Osteoblast (primary cell): ENCODE measurements at regions not wholly inside any gene's neighbourhood (a gene's known extent, or its start where the extent isn't known, plus 50 kb on each side); places are given as distances from the start of the nearest gene placed in this dataset.

Experiments
- DNase-seq: peaks from one replicate; pipeline ENCODE4 v3.0.0; 2011; ENCODE audit warnings: low spot score, mixed read lengths; ENCODE audit not compliant: insufficient read length; ENCODE audit errors: missing footprints
- H2AFZ ChIP-seq: 2 replicates; pipeline ENCODE4 v1.6.0; 2011; ENCODE audit warnings: mild to moderate bottlenecking, low read length
- H3K27ac ChIP-seq: 2 replicates; pipeline ENCODE4 v1.5.1; 2011; ENCODE audit warnings: mild to moderate bottlenecking, low read depth, low read length, moderate library complexity
- H3K27me3 ChIP-seq: 2 replicates; pipeline ENCODE4 v1.6.0; 2012; ENCODE audit warnings: mild to moderate bottlenecking, control low read depth, inconsistent platforms, low read length, moderate library complexity; ENCODE audit not compliant: insufficient read depth
- H3K36me3 ChIP-seq: 2 replicates; pipeline ENCODE4 v1.5.1; 2011; ENCODE audit warnings: mild to moderate bottlenecking, low read length, control low read depth, moderate library complexity; ENCODE audit not compliant: insufficient read depth
- H3K4me1 ChIP-seq: 2 replicates; pipeline ENCODE4 v1.5.1; 2011; ENCODE audit warnings: mild to moderate bottlenecking, low read length, control low read depth, moderate library complexity; ENCODE audit not compliant: insufficient read depth
- H3K4me2 ChIP-seq: 2 replicates; pipeline ENCODE4 v1.6.0; 2011; ENCODE audit warnings: mild to moderate bottlenecking, low read length; ENCODE audit not compliant: insufficient read depth
- H3K4me3 ChIP-seq: fragments of 200-600 bp; sonication (generic); 3 replicates; pipeline ENCODE4 v1.5.1; 2012; ENCODE audit warnings: mild to moderate bottlenecking, low read length, inconsistent platforms; ENCODE audit not compliant: insufficient read depth
- H3K79me2 ChIP-seq: 2 replicates; pipeline ENCODE4 v1.6.0; 2012; ENCODE audit warnings: mild to moderate bottlenecking, low read length, control low read depth, inconsistent platforms; ENCODE audit not compliant: insufficient read depth
- H3K9me3 ChIP-seq: 2 replicates; pipeline ENCODE4 v1.5.1; 2011; ENCODE audit warnings: low read depth, low read length, control low read depth
- H4K20me1 ChIP-seq: 2 replicates; pipeline ENCODE4 v1.6.0; 2012; ENCODE audit warnings: mild to moderate bottlenecking, low read length, control low read depth; ENCODE audit not compliant: insufficient read depth
- CTCF ChIP-seq: IDR thresholded peaks from 2 replicates; pipeline ENCODE4 v1.5.1; 2011; ENCODE audit warnings: mild to moderate bottlenecking, low read depth, low read length, moderate library complexity; ENCODE audit errors: extremely low read depth

DNA sequence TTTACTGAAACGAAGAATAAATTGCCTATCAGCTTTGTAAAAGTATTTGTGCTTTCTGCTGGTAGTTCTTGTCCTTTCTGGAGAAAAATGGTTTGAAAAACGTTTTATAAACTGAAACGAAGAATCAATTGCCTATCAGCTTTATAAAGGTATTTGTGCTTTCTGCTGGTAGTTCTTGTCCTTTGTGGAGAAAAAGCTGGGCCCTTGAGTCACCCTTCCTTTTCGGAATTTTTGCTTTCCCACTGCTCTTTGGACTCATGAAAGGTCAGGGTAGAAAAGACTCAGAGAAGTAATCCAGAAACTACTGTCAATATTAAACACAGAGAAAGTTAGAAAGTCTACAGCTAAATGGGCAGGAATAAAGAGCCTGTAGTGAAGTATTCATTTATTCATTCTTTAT is 72.8 kb downstream of the EOMES start:
- no peaks in the 10 kb centered on the region for H3K79me2 ChIP-seq
- no peak for DNase-seq
- no peaks in the 10 kb centered on the region for H3K36me3 ChIP-seq
- no peaks in the 10 kb centered on the region for H3K9me3 ChIP-seq
- TF ChIP-seq CTCF = no peak
- no peak overlapping the region for H3K4me2 ChIP-seq
- no peak overlapping the region for H2AFZ ChIP-seq
- H3K27ac ChIP-seq = no peak overlapping the region
- H4K20me1 ChIP-seq = no peaks in the 10 kb centered on the region
- H3K4me3 ChIP-seq = no peak overlapping the region
- H3K27me3 ChIP-seq = no peaks in the 10 kb centered on the region
- peaks cover 4% of the 10 kb centered on the region for H3K4me1 ChIP-seq

DNA sequence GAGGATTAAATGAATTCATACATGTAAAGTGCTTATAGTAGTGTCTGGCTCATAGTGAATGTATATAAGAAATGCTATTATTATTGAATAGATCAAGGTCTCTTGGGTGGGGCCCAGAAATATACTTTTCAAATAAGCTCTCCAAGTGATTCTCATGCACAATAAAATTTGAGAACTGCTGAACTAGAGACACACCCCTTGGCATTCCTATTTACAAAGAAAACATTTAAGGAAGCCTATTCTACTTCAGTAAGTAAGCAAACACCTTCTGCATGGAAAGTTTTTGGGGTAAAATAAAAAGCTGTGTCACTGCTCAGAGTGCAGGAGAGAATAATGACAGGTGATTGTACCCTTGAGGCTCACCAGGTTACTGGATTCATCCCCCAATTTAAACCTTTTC is 75.2 kb downstream of the EOMES start:
- DNase-seq = no peak
- H3K4me1 ChIP-seq = peaks cover 17% of the 10 kb centered on the region
- H4K20me1 ChIP-seq = no peaks in the 10 kb centered on the region
- no peak overlapping the region for H3K4me2 ChIP-seq
- no peak for TF ChIP-seq CTCF
- no peak overlapping the region for H3K4me3 ChIP-seq
- no peak overlapping the region for H2AFZ ChIP-seq
- no peaks in the 10 kb centered on the region for H3K27me3 ChIP-seq
- H3K79me2 ChIP-seq = no peaks in the 10 kb centered on the region
- H3K27ac ChIP-seq = no peak overlapping the region
- H3K9me3 ChIP-seq = no peaks in the 10 kb centered on the region
- no peaks in the 10 kb centered on the region for H3K36me3 ChIP-seq

DNA sequence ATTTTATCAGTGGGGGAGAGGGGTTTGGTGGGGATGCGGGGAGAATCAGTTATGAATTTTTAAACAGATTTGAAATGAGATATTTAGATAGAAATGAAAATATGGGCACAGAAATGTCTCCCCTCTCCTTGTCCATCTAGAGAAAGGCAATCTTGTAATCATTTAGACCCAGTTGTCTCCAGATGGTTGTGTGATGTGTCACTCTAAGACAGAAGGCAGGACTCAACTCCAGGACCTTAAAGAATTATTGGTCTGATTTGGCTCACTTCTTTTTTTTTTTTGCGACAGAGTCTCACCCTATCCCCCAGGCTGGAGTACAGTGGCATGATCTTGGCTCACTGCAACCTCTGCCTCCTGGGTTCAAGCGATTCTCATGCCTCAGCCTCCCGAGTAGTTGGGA is 77.2 kb downstream of the EOMES start:
- Histone ChIP-seq H2AFZ (no peak overlapping the region), H3K79me2 (no peaks in the 10 kb centered on the region), H3K4me1 (peaks cover 17% of the 10 kb centered on the region), H3K4me3 (no peak overlapping the region), H4K20me1 (no peaks in the 10 kb centered on the region), H3K9me3 (no peaks in the 10 kb centered on the region), H3K4me2 (no peak overlapping the region), H3K27me3 (no peaks in the 10 kb centered on the region), H3K27ac (no peak overlapping the region), H3K36me3 (no peaks in the 10 kb centered on the region)
- no peak for TF ChIP-seq CTCF
- DNase-seq = no peak

- no peak for DNase-seq
- no peak for TF ChIP-seq CTCF
Measured at GRCh38 chr3:27643355-27643754, 78.8 kb downstream of the EOMES start.

More at GRCh38 chr3:27643355-27643754, 78.8 kb downstream of the EOMES start:
- no peaks in the 10 kb centered on the region for H4K20me1 ChIP-seq
- no peaks in the 10 kb centered on the region for H3K27me3 ChIP-seq
- peaks cover 18% of the 10 kb centered on the region for H3K4me1 ChIP-seq
- H3K9me3 ChIP-seq = no peaks in the 10 kb centered on the region
- H3K4me2 ChIP-seq = peak overlapping the region; percentile 1
- H3K36me3 ChIP-seq = no peaks in the 10 kb centered on the region
- no peak overlapping the region for H2AFZ ChIP-seq
- H3K27ac ChIP-seq = peak overlapping the region; percentile 49
- H3K79me2 ChIP-seq = no peaks in the 10 kb centered on the region
- no peak overlapping the region for H3K4me3 ChIP-seq
